ENCODE measurements at regions not wholly inside any gene's neighbourhood (a gene's known extent, or its start where the extent isn't known, plus 50 kb on each side); places are given as distances from the start of the nearest gene placed in this dataset.
"Not testable (repeated sequence)": the region's sequence is repeated elsewhere in the genome, so short reads cannot be mapped to it uniquely, and the experiment has no call there.

DNA sequence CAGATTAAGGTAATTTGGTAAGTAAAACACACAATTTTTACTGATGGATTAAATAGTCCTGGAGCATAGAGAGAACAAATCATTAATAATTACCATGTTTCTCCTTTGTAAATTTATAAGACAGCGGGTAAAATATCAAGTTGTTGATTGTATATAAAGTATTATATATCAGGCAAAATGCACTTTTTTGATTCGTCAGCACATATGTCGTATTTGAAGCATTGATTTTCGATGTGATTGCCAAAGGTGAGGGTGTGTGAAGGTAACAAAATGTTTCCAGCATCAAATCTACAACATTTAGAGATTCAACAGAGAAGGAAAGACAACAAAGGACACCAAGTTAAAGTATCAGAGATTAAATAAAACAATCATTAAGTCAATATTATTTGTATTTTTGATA lies 1437.8 kb upstream of the ADGRL3 start:
- no peak overlapping the region for H3K4me3 ChIP-seq (ENCODE audit: low read depth, poor library complexity, severe bottlenecking)
- 86 to 88% methylated on average over 4 of the region's 4 CpGs for WGBS, 2 donors
- intact Hi-C loops (cut with DNase I; ENCODE audit: low total_unique reads) = no loop called here
- TF ChIP-seq CTCF (IDR thresholded peaks at IDR 0.05) = no peak
- no peak for TF ChIP-seq POLR2A (IDR thresholded peaks at IDR 0.05)
- no peak for DNase-seq (ENCODE audit: low spot score in 2 of 2)

DNA sequence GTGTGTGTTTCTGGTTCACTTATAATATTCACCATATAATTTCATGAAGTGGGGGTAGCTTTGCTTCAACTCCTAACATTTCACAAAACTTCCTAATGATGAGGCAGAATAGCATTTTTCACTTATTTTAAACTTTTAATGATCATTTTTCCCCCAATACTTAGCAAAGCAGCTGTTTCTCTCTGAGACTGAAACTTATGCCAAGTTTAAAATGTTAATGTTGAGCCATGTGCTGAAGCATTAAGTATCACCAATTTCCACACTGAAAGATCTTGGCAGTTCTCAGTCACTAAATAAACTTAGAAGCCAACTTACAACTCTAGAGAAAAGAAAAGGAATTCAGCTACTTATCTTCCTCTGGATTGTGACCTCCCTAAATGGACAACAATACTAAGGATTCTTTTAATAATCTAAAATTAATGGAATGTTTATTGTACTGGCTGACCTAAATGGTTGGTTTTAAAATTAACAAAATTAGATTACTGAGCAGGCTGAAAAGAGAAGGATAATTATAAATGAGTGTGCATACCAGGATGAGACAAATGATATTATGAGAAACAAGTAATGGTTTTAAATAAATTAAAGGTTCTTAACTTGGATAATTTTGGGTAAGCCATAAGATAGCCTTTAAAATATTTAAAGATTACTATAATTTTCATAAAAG lies 1429.4 kb upstream of the ADGRL3 start:
- intact Hi-C loops (cut with DNase I; ENCODE audit: low total_unique reads) = no loop called here
- no peak for DNase-seq (ENCODE audit: low spot score in 2 of 2)
- TF ChIP-seq CTCF (IDR thresholded peaks at IDR 0.05) = no peak
- TF ChIP-seq POLR2A (IDR thresholded peaks at IDR 0.05) = no peak
- H3K4me3 ChIP-seq (ENCODE audit: low read depth, poor library complexity, severe bottlenecking) = no peak overlapping the region

DNA sequence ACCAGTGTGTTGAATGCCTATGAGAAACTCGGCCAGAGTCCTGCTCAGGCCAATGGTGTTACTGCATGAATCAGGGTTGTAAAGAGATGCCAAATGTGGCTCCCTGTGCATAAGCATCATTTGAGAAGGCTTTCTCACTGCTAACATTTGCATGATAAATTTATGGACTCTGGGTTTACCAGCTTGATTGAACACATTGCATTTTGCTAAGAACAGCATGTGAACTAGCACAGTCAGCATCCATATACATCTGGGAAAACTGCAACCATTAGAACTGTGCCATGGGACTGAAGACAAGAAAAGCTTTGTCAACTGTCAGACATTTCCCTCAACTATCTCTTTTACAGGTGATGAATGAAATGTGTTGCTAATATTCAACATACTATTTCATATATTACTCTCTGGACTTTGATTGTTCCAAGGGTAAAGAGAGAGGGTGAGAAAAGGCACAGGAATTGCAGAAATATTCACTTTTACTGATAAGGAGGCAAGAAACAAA lies 1427.4 kb upstream of the ADGRL3 start:
- 83 to 86% methylated on average over 1 of the region's 1 CpG for WGBS, 2 donors
- no peak overlapping the region for H3K4me3 ChIP-seq (ENCODE audit: low read depth, poor library complexity, severe bottlenecking)
- intact Hi-C loops (cut with DNase I; ENCODE audit: low total_unique reads) = no loop called here
- TF ChIP-seq POLR2A (IDR thresholded peaks at IDR 0.05) (no peak), CTCF (IDR thresholded peaks at IDR 0.05) (no peak)
- DNase-seq (ENCODE audit: low spot score in 2 of 2) = no peak

- H3K4me3 ChIP-seq (ENCODE audit: low read depth, poor library complexity, severe bottlenecking); DNase-seq (ENCODE audit: low spot score in 2 of 2); intact Hi-C loops (cut with DNase I; ENCODE audit: low total_unique reads): not testable (repeated sequence)
- WGBS, 2 donors = 81 to 85% methylated on average over 3 of the region's 3 CpGs
These were observed 1419.9 kb upstream of the ADGRL3 start for GRCh38 chr4:59780271-59780670.

DNA sequence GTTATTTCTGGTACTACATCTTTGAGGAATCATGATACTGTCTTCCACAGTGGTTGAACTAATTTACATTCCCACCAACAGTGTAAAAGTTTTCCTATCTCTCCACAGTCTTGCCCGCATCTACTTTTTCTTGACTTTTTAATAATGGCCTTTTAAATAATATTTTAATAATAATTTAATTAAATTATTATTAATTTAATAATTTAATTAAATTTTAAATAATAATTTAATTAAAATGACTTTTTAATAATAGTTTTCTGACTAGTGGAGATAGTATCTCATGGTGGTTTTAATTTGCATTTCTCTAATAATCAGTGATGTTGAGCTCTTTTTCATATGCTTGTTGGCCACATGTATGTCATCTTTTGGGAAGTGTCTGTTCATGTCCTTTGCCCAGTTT lies 1395.0 kb upstream of the ADGRL3 start:
- intact Hi-C loops (cut with DNase I; ENCODE audit: low total_unique reads) = loop anchor here (5.0 kb wide), 1 partner anchor 202 kb away; no protein-coding TSS in a partner anchor
- no peak overlapping the region for H3K4me3 ChIP-seq (ENCODE audit: low read depth, poor library complexity, severe bottlenecking)
- TF ChIP-seq POLR2A (IDR thresholded peaks at IDR 0.05) (no peak), CTCF (IDR thresholded peaks at IDR 0.05) (no peak)
- WGBS, 2 donors = 97 to 98% methylated on average over 1 of the region's 1 CpG
- no peak for DNase-seq (ENCODE audit: low spot score in 2 of 2)

DNA sequence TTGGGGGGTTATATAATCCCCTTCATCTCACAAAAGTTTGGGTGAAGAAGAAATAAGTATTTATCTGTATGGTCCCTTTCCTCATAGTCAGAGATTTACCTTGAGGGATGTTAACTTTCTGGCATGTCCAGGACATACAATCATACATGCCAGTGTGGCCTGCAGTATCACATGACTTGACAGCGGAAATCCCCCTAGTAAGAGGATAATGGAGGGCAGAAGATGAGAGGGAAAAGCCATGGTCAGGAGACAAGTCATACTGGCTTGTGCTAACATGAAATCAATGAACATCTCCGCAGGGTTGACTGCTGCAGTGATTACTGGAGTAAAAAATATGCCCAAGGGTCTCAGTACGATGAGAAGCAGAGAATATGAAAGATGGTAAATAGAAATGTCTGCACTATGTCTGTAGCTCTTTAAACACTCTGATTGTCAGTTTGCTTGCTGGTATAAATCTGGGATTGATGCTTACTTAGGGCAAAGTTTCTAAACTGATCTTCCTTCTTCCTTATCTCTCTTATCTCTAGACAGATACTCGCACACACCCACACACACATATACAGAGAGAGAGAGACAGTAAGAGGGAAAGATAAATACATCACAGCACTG lies 1385.6 kb upstream of the ADGRL3 start:
- TF ChIP-seq CTCF (IDR thresholded peaks at IDR 0.05) (no peak), POLR2A (IDR thresholded peaks at IDR 0.05) (no peak)
- 51 to 59% methylated on average over 4 of the region's 4 CpGs for WGBS, 2 donors
- DNase-seq (ENCODE audit: low spot score in 2 of 2) = no peak
- intact Hi-C loops (cut with DNase I; ENCODE audit: low total_unique reads) = no loop called here
- H3K4me3 ChIP-seq (ENCODE audit: low read depth, poor library complexity, severe bottlenecking) = no peak overlapping the region

Data from lower leg skin (tissue), 4 donors.